ENCODE measurements at regions not wholly inside any gene's neighbourhood (a gene's known extent, or its start where the extent isn't known, plus 50 kb on each side); places are given as distances from the start of the nearest gene placed in this dataset.

GRCh38 chr13:73204952-73205351 lies 146.1 kb downstream of the KLF5 start:
- no peak overlapping the region for H3K4me3 ChIP-seq (replicated peaks; ENCODE audit: low read depth, low read length)
- no peak for TF ChIP-seq CTCF (IDR thresholded peaks at IDR 0.05; ENCODE audit: low read length, missing control alignments)
- no peak for DNase-seq (ENCODE audit: low read depth)

GRCh38 chr13:73201626-73202025 lies 142.8 kb downstream of the KLF5 start:
- no peak for TF ChIP-seq CTCF (IDR thresholded peaks at IDR 0.05; ENCODE audit: low read length, missing control alignments)
- no peak for DNase-seq (ENCODE audit: low read depth)
- H3K4me3 ChIP-seq (replicated peaks; ENCODE audit: low read depth, low read length) = no peak overlapping the region

DNA sequence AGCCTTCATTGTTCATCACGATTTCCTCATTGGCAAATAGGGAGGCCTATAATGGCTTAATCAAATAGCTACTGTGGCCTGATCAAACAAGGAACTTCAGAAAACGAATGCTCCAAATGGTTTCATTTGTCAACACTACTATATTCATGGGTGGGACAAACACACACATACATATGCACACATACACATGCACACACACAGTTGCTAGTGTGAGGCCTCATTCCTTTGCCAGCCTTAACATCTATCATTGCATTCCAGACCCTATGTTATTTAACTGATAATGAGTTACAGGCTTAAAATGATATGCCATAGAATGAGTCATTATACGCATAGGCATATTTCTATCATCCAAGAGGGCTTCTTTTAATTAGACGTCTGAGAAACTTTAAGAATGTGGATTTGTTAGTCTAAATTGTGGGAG lies 140.2 kb downstream of the KLF5 start:
- TF ChIP-seq CTCF (IDR thresholded peaks at IDR 0.05; ENCODE audit: low read length, missing control alignments) = no peak

GRCh38 chr13:73195091-73195490 lies 136.3 kb downstream of the KLF5 start:
- no peak for DNase-seq (ENCODE audit: low read depth)
- TF ChIP-seq CTCF (IDR thresholded peaks at IDR 0.05; ENCODE audit: low read length, missing control alignments) = no peak

More for the DNA sequence above, 140.2 kb downstream of the KLF5 start:
- H3K4me3 ChIP-seq (replicated peaks; ENCODE audit: low read depth, low read length) = no peak overlapping the region
- DNase-seq (ENCODE audit: low read depth) = no peak

DNA sequence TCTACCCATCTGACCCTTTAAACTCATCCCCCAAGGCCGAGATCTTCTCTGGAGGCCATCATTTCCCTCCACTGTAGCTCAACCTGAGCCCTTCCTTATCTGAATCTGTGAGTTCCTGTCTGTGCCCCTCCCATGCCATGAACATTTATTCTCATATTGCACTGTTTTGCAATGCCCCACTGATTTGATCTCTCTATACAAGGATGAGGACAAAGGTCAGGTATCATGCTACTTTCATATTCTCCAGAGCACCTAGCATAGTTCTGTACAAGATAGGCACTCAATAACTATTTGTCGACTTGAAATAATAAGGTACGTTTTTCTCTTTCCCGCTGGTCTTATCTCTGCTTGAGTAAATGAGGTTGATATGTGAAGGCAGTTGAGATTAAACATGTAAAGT lies 135.5 kb downstream of the KLF5 start:
- no peak for TF ChIP-seq CTCF (IDR thresholded peaks at IDR 0.05; ENCODE audit: low read length, missing control alignments)
- no peak overlapping the region for H3K4me3 ChIP-seq (replicated peaks; ENCODE audit: low read depth, low read length)
- DNase-seq (ENCODE audit: low read depth) = no peak

More at GRCh38 chr13:73195091-73195490, 136.3 kb downstream of the KLF5 start:
- H3K4me3 ChIP-seq (replicated peaks; ENCODE audit: low read depth, low read length) = no peak overlapping the region

- TF ChIP-seq CTCF (IDR thresholded peaks at IDR 0.05; ENCODE audit: low read length, missing control alignments) = no peak
- no peak for DNase-seq (ENCODE audit: low read depth)
- no peak overlapping the region for H3K4me3 ChIP-seq (replicated peaks; ENCODE audit: low read depth, low read length)
These were observed 134.7 kb downstream of the KLF5 start for GRCh38 chr13:73193554-73193953.

- no peak overlapping the region for H3K4me3 ChIP-seq (replicated peaks; ENCODE audit: low read depth, low read length)
- TF ChIP-seq CTCF (IDR thresholded peaks at IDR 0.05; ENCODE audit: low read length, missing control alignments) = no peak
- DNase-seq (ENCODE audit: low read depth) = peak; percentile 13
These were observed 131.7 kb downstream of the KLF5 start for GRCh38 chr13:73190477-73190876.

All from fibroblast of pulmonary artery (primary cell).